ENCODE measurements at regions not wholly inside any gene's neighbourhood (a gene's known extent, or its start where the extent isn't known, plus 50 kb on each side); places are given as distances from the start of the nearest gene placed in this dataset.

GRCh38 chr10:90413196-90413595, 444.6 kb downstream of the HTR7 start:
- Mint-ChIP-seq H3K27me3 (ENCODE audit: unreplicated experiment) (no peaks in the 10 kb centered on the region), H3K4me3 (ENCODE audit: unreplicated experiment) (no peak overlapping the region), H3K4me1 (ENCODE audit: unreplicated experiment) (peaks cover 3% of the 10 kb centered on the region), H3K36me3 (ENCODE audit: low read depth, unreplicated experiment) (no peaks in the 10 kb centered on the region), H3K27ac (ENCODE audit: unreplicated experiment) (no peak overlapping the region), H3K9me3 (ENCODE audit: unreplicated experiment) (no peaks in the 10 kb centered on the region)
- TF ChIP-seq CTCF (IDR thresholded peaks at IDR 0.05; ENCODE audit: unreplicated experiment), result no peak
- DNase-seq (ENCODE audit: low spot score), result no peak

GRCh38 chr10:90414926-90415325, 442.9 kb downstream of the HTR7 start:
- no peaks in the 10 kb centered on the region for H3K27me3 Mint-ChIP-seq (ENCODE audit: unreplicated experiment)
- H3K36me3 Mint-ChIP-seq (ENCODE audit: low read depth, unreplicated experiment), result no peaks in the 10 kb centered on the region
- H3K9me3 Mint-ChIP-seq (ENCODE audit: unreplicated experiment), result no peaks in the 10 kb centered on the region
- DNase-seq (ENCODE audit: low spot score), result no peak
- no peak overlapping the region for H3K4me3 Mint-ChIP-seq (ENCODE audit: unreplicated experiment)
- H3K27ac Mint-ChIP-seq (ENCODE audit: unreplicated experiment), result no peak overlapping the region
- no peak for TF ChIP-seq CTCF (IDR thresholded peaks at IDR 0.05; ENCODE audit: unreplicated experiment)
- H3K4me1 Mint-ChIP-seq (ENCODE audit: unreplicated experiment), result peaks cover 3% of the 10 kb centered on the region

- Mint-ChIP-seq H3K36me3 (ENCODE audit: low read depth, unreplicated experiment) (no peaks in the 10 kb centered on the region), H3K4me1 (ENCODE audit: unreplicated experiment) (peaks cover 3% of the 10 kb centered on the region), H3K4me3 (ENCODE audit: unreplicated experiment) (no peak overlapping the region), H3K9me3 (ENCODE audit: unreplicated experiment) (no peaks in the 10 kb centered on the region), H3K27me3 (ENCODE audit: unreplicated experiment) (no peaks in the 10 kb centered on the region), H3K27ac (ENCODE audit: unreplicated experiment) (no peak overlapping the region)
- DNase-seq (ENCODE audit: low spot score), result no peak
- no peak for TF ChIP-seq CTCF (IDR thresholded peaks at IDR 0.05; ENCODE audit: unreplicated experiment)
Observed at GRCh38 chr10:90417029-90417428, 440.8 kb downstream of the HTR7 start.

GRCh38 chr10:90417476-90418210, 440.2 kb downstream of the HTR7 start:
- Mint-ChIP-seq H3K4me3 (ENCODE audit: unreplicated experiment) (no peak overlapping the region), H3K4me1 (ENCODE audit: unreplicated experiment) (peaks cover 3% of the 10 kb centered on the region), H3K36me3 (ENCODE audit: low read depth, unreplicated experiment) (no peaks in the 10 kb centered on the region), H3K27ac (ENCODE audit: unreplicated experiment) (no peak overlapping the region), H3K27me3 (ENCODE audit: unreplicated experiment) (no peaks in the 10 kb centered on the region), H3K9me3 (ENCODE audit: unreplicated experiment) (no peaks in the 10 kb centered on the region)
- no peak for DNase-seq (ENCODE audit: low spot score)
- no peak for TF ChIP-seq CTCF (IDR thresholded peaks at IDR 0.05; ENCODE audit: unreplicated experiment)

- Mint-ChIP-seq H3K36me3 (ENCODE audit: low read depth, unreplicated experiment) (no peaks in the 10 kb centered on the region), H3K27ac (ENCODE audit: unreplicated experiment) (no peak overlapping the region), H3K4me1 (ENCODE audit: unreplicated experiment) (peaks cover 3% of the 10 kb centered on the region), H3K9me3 (ENCODE audit: unreplicated experiment) (no peaks in the 10 kb centered on the region), H3K4me3 (ENCODE audit: unreplicated experiment) (no peak overlapping the region), H3K27me3 (ENCODE audit: unreplicated experiment) (no peaks in the 10 kb centered on the region)
- DNase-seq (ENCODE audit: low spot score), result no peak
- TF ChIP-seq CTCF (IDR thresholded peaks at IDR 0.05; ENCODE audit: unreplicated experiment), result no peak
Observed at GRCh38 chr10:90418869-90419652, 438.8 kb downstream of the HTR7 start.

Measured in endothelial cell (in vitro differentiated cells).